C4-2B (cell line): ENCODE measurements at regions not wholly inside any gene's neighbourhood (a gene's known extent, or its start where the extent isn't known, plus 50 kb on each side); places are given as distances from the start of the nearest gene placed in this dataset.

Source experiments
- ZFX ChIP-seq: fragments of 450-650 bp; IDR thresholded peaks from 2 replicates; pipeline ENCODE4 v1.6.1; 2017
- TF ChIP-seq, protein P1 (sequence below): fragments of 450-650 bp; conservative IDR thresholded peaks from 2 replicates; pipeline ENCODE4 v1.5.1; 2017; ENCODE audit warnings: mild to moderate bottlenecking

DNA sequence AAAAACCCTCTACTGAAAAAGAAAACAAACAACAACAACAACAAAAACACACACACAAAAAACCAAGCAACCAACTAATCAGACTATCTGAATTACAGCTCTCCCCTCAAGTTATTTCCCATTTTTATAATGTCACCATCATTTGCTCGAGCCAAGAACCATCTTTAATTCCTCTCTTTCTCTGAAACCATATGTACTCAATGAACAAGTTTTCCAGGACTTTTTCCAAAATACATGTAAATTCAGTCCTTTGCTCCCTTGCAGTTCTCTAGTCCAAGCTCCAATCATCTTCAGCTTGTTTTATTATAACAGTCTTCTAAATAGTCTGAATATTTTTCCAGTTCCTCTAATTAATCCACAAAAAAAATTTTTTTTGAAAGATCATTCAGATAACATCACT, 506.0 kb downstream of the NXPH1 start:
- TF ChIP-seq, protein P1, sequence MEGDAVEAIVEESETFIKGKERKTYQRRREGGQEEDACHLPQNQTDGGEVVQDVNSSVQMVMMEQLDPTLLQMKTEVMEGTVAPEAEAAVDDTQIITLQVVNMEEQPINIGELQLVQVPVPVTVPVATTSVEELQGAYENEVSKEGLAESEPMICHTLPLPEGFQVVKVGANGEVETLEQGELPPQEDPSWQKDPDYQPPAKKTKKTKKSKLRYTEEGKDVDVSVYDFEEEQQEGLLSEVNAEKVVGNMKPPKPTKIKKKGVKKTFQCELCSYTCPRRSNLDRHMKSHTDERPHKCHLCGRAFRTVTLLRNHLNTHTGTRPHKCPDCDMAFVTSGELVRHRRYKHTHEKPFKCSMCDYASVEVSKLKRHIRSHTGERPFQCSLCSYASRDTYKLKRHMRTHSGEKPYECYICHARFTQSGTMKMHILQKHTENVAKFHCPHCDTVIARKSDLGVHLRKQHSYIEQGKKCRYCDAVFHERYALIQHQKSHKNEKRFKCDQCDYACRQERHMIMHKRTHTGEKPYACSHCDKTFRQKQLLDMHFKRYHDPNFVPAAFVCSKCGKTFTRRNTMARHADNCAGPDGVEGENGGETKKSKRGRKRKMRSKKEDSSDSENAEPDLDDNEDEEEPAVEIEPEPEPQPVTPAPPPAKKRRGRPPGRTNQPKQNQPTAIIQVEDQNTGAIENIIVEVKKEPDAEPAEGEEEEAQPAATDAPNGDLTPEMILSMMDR = no peak
- TF ChIP-seq ZFX = no peak
